Fibroblast of skin of abdomen (primary cell): ENCODE measurements at regions not wholly inside any gene's neighbourhood (a gene's known extent, or its start where the extent isn't known, plus 50 kb on each side); places are given as distances from the start of the nearest gene placed in this dataset.

Experiments used
- DNase-seq: peaks from one replicate; pipeline ENCODE4 v3.0.0-alpha.2; 2013

GRCh38 chr1:63124666-63125191 is 197.6 kb upstream of the FOXD3 start:
- peak; percentile 88 for DNase-seq

GRCh38 chr1:63126104-63126503 is 196.3 kb upstream of the FOXD3 start:
- no peak for DNase-seq

GRCh38 chr1:63127376-63127775 is 195.0 kb upstream of the FOXD3 start:
- DNase-seq: peak; percentile 84

- no peak for DNase-seq
These were observed 193.8 kb upstream of the FOXD3 start for GRCh38 chr1:63128556-63128955.

GRCh38 chr1:63129184-63129583 is 193.2 kb upstream of the FOXD3 start:
- DNase-seq: no peak

- DNase-seq: no peak
These were observed 192.5 kb upstream of the FOXD3 start for GRCh38 chr1:63129855-63130254.

- no peak for DNase-seq
These were observed 187.7 kb upstream of the FOXD3 start for GRCh38 chr1:63134501-63135173.

GRCh38 chr1:63135174-63135512 is 187.2 kb upstream of the FOXD3 start:
- DNase-seq: no peak

- no peak for DNase-seq
These were observed 186.6 kb upstream of the FOXD3 start for GRCh38 chr1:63135801-63136200.

- DNase-seq: no peak
These were observed 180.4 kb upstream of the FOXD3 start for GRCh38 chr1:63142001-63142400.

- DNase-seq: no peak
These were observed 178.9 kb upstream of the FOXD3 start for GRCh38 chr1:63143482-63143881.

- no peak for DNase-seq
These were observed 174.6 kb upstream of the FOXD3 start for GRCh38 chr1:63147783-63148182.

- DNase-seq: peak; percentile 36
These were observed 173.3 kb upstream of the FOXD3 start for GRCh38 chr1:63148825-63149645.

GRCh38 chr1:63152572-63152971 is 169.8 kb upstream of the FOXD3 start:
- DNase-seq: no peak

GRCh38 chr1:63155437-63155836 is 166.9 kb upstream of the FOXD3 start:
- DNase-seq: no peak

- DNase-seq: no peak
These were observed 165.3 kb upstream of the FOXD3 start for GRCh38 chr1:63157085-63157484.

- no peak for DNase-seq
These were observed 153.3 kb upstream of the FOXD3 start for GRCh38 chr1:63169057-63169456.

GRCh38 chr1:63173161-63173560 is 149.2 kb upstream of the FOXD3 start:
- DNase-seq: no peak

- no peak for DNase-seq
These were observed 132.7 kb upstream of the FOXD3 start for GRCh38 chr1:63189677-63190076.

GRCh38 chr1:63190171-63190570 is 132.2 kb upstream of the FOXD3 start:
- no peak for DNase-seq

GRCh38 chr1:63198871-63199394 is 123.4 kb upstream of the FOXD3 start:
- DNase-seq: no peak

- DNase-seq: no peak
These were observed 122.5 kb upstream of the FOXD3 start for GRCh38 chr1:63199706-63200335.

- DNase-seq: no peak
These were observed 121.7 kb upstream of the FOXD3 start for GRCh38 chr1:63200676-63201075.
